GM21526 (cell line): ENCODE measurements at regions not wholly inside any gene's neighbourhood (a gene's known extent, or its start where the extent isn't known, plus 50 kb on each side); places are given as distances from the start of the nearest gene placed in this dataset.

Experiments used
- ATAC-seq: cut with Tn5 transposase; IDR thresholded peaks from one replicate; pipeline ENCODE4 v1.9.1; 2021; ENCODE audit warnings: moderate library complexity; ENCODE audit not compliant: unreplicated experiment, low FRiP score

DNA sequence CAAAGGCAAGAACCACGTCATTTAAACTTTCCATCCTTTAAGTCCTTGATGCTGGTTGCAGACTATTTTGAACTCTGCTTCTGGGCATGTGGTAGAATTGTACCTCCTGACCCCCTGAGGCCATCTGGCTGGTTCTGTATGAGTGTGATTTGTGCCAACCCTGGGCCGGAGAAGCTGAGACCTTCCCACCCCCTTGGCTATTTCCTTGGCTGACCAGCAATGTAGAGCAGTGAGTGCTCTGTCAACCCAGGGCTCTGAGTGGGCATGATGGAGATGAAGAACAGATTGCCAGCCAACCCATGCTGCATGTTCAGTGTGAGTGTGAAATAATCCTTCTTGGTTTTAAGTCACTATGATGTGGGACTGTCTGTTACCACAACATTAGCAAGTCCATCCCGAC, 82.1 kb upstream of the RASGRP1 start:
- ATAC-seq = no peak

DNA sequence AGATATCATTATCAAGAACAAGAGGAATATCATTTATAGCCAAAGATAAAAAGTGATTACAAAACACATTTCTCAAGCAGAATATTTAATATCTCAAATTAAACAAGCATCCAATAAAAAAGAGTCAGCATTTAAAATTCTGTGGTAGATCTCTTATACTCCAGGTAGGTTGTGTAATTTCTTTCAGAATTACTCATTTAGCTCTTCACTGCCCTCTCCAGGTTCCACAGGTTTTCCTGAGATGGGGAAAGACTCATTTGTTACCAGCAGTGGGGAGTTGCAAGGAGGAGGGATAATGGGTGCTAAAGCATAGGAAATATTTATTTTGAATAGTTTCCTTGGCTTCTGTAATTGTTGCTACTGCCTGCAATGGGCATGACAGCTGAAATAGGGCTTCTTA, 83.1 kb upstream of the RASGRP1 start:
- ATAC-seq = no peak

DNA sequence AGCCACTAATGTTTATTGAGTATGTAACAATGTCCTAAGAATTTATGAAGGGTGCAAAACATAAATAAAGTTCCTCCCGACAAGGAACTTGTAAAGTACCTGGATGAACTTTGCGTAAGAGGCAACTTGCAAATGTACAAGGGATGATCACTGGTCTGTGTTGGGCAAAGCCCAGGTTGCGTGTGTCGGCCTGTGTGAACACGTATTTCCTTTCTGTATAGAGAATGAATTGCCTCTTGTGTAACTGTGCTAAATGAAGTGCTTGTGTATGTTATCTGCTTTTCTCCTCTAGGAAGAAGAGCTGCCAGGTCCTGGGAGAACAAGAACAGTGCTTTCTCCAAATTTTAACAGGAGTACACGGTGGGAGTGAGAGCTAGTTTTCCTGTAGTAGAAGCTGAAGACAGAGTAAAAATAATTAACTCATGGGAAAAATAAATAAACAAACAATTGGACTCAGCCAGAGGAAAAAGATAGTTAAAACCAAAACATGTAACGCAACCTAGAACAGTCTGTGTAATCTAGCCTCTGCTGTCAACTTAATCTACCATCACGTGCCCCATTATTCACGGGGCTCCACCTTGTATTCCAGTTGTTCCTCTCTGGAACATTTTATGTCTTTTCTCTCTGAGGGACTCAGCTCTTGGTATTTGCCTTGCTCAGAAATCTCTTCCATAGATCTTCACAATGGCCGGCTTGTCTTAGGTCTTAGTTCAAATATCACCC, 83.7 kb upstream of the RASGRP1 start:
- no peak for ATAC-seq

DNA sequence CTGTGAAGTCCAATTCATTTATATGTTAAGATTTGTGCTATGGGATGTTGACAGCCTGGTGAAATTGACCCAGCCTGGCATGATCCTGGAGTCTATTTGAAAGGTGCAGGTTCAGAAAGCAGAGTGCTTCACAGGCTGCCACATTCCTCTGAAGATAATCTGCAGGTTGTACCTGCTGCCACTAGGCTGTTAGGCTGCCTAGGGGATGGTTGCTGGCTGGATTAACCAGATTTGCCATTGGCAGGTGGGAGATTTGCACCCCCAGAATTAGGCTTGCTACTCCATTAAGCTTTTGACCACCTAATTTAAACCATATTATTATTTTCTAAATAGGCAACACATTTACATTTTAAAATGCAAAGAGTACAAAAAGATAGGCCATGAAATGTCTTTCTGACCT, 85.8 kb upstream of the RASGRP1 start:
- ATAC-seq = no peak

DNA sequence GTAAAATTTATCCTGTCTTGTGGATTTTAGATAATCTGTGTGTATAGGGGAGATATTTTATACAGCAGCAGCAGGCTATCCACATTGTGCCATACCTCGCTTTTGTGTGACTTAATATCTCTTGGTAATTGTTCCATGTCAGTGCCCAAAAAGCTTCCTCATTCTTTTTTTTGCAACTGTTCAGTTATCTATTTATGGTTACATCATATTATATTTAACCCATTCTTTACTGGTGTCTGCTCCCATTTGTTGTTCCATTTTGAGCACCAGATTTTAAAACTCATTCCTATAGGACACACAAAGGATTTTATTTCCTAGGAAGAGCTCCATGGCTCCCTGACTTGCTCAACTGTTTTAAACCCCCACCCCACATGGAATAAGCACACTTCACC, 86.3 kb upstream of the RASGRP1 start:
- no peak for ATAC-seq

DNA sequence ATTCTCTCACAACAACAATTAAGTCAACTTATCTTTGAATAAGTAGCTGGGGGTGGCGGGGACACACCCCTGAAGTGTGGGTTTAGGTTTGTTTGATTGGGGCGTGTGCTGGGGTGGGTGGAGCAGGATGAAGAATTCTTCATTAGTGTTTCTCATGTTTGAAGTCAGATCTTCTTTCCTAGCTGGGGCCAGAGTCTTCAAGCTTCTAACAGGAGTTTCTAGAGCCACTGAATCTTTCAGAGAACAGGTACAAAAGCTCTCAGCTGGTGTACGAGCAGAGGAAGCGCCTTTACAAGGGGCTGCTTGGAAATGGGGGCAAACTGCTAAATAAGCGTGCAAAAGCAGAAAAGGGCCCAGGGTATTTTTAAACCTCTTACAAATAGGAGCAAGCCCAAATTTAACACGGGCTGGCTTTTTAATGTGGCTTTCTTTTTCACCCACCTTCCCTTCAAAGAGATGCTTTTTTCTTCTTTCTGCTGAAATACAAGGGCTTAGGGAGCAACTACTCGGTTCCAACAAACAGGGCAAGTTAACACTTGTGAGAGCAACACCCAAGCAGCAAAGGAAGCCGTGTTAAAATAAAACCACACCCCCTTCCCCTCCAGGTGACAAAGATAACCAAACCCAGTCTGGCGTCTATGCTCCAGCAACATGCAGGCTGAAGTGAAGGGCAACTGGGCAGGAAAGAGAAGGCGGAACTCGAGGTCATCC, 86.9 kb upstream of the RASGRP1 start:
- no peak for ATAC-seq

DNA sequence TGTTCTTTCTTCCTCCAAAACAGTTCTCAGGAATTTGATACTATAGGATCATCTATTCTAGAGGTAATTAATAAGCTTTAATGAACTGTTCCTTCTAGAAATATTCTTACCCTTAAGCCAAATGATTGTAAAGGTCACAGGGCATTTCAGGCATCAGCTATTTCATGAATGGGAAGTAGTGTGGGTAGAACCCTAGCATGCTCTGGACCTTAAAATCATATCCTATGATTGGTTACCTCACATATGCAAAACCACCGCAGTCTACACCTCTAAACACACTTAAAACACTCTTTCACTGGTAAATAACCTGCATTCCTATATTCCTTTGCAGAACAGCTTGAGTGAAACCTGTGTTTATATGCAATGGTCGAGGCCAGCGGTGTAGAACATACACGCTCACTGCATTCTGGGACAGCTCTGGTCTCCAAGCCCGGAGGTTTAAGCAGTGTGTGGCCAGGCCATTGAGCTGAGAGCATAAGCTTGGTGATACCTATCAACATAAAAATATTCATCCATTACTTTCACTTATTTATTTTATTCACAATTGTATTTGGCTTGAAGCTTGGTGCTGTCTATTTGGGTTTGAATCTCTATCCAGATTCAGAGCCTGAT, 87.7 kb upstream of the RASGRP1 start:
- ATAC-seq = no peak

DNA sequence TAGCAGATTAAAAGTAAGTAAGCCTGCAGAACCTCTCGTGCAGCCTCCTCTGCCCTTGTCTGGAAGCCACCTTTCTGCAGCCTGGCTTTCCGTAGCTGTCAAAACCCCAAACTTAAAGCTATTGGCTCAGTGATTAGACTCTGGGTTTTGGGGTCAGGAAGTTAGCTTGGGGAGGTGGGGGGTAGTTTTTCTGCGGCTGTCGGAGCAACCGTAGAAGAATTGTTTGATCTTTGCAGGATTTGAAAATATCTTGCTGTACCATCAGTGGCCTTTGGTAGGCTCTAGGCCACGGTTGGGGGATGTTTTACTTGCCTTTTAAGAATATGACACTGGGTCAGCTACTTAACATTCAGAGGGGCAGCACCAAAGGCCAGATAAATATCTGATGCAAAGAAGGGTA, 88.4 kb upstream of the RASGRP1 start:
- no peak for ATAC-seq

DNA sequence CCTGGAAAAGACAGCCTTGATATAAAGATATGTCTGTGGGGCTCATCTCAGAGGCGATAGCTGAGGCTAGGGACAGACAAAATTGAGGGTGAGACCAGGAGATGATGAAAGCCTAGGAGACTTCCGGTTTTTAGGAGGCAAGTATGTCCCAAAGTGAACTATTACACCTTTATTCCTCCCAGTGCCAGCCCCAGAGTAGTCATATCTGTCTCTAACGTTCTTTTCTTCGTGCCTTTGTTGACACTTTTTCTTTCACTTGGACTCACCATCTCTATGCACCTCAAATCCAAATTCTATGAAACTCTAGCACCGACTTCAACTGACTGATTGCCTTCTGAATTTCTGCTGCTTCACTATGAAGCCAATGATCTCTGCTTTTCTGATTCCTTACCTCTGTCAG, 93.8 kb upstream of the RASGRP1 start:
- no peak for ATAC-seq

DNA sequence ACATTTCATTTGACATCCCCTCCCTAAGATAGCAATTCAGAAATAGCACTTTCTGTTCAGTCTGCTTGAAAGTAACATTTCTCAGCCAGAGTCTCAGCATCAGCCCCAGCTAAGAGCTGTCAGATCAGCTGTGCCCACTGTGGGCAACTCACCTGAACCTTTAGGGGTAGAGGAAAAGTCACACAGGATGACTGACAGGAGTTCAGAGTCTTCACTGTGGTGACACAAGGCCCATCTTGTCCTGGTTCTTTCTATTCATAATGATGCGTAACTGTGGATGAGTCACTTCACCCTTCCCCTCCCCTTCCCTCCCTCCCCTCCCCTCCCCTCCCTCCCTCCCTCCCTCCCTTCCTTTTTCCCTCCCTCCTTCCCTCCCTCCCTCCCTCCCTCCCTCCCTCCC, 96.1 kb upstream of the RASGRP1 start:
- no peak for ATAC-seq

DNA sequence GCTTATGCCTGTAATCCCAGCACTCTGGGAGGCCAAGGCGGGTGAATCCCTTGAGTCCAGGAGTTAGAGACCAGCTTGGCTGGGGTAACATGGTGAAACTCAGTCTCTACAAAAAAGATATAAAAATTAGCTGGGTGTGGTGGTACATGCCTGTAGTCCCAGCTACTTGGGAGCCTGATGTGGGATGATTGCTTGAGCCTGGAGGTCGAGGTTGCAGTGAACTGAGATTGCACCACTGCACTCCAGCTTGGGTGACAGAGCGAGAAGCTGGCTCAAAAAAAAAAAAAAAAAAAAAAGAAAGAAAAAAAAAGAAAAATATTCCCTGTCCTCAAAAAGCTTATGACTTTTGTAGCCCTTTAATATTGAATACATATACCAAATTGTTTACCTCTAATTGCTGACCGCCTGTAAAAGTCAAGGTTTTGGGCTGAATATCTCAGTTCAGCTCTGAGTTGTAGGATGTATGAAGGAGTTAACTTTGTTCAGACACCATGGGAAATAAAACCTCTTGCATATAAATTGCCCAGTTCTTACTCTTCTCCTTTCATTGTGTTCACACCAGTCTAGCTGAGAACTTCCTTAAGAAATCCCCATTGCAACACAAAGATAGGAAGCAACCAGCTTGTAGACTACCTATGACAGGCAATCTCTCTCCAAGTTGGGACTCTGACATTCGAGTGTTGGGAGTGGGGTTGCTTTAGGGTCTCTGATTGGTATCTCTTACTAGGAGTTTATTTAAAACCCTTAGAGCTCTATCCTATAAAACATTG, 97.6 kb upstream of the RASGRP1 start:
- no peak for ATAC-seq

DNA sequence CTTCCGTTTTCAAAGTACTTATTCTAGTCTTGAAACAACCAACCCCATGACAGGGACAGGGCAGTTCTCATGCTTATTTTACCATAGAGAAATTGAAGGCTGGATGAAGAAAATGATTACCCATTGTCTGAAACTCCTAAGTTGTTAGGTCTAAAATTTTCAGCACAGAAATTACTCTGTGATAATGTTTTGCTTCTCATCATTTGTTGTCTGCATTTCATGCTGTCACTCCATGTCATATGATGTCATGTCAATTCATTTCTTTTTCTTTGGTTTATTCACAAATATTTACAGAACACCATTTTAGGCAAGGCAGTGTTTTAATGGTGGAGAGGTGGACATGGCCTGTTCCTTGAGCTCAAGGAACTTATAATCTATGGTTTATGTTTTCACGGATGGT, 98.2 kb upstream of the RASGRP1 start:
- ATAC-seq = no peak

DNA sequence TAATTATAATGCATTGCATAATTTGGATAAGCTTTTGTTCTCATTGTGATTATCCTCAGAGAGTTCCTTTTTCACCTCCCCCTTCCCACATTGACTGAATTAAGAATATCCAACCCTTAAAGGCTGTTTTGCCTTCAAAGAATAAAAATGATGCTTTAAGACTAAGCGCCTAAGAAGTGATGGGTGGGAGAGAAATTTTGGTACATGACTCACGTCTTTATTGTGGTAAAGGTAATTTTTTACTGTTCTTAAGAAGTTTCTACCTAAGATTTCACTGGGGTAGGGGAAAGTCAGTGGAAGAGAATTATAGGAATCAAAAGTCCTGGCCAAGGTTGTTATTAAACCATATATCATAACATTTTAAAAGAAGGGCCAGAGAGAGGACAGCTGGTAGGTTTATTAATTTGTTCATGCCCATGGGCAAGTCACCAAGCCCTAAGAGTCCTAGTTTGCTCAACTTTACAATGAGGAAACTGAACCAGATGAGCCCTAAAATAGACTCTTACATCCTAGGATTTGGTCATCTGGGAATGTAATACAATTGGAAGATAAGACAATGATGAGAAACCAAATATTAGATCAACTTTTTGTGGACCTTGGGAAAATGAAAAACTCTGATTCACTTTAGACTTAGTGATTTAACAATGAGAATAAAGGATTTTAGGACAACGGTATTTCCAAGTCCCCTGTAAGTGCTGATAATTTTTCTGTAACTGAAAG, 101.1 kb upstream of the RASGRP1 start:
- ATAC-seq = no peak

DNA sequence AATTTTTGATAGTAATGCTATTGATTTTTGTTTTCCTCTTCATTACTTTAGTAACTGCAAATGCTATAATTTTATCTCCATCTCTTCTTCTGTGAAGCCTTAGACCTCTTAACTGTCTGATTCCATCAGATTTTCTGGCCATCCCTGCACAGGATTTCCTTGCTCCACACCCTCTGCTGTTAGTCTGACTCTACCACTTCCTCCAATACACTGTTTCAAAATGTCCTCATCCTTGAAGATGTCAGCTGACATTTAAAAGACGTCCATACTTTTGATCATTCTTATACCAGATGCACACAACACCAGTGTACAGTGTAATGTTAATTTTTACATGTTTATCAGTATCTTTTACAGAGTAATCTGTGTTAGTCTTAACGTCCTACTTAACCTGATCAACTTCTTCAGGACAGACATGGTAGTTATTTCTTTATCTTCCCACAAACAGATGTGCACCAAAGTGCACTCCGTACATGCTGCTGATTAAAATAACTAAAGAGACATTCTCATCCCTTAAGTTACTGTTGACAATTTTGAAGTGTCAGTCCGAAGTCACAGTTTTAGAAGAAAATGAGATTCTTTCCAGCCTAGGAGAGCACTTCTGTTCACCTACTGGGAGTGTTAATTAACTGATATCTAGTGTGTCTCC, 102.4 kb upstream of the RASGRP1 start:
- ATAC-seq = no peak

DNA sequence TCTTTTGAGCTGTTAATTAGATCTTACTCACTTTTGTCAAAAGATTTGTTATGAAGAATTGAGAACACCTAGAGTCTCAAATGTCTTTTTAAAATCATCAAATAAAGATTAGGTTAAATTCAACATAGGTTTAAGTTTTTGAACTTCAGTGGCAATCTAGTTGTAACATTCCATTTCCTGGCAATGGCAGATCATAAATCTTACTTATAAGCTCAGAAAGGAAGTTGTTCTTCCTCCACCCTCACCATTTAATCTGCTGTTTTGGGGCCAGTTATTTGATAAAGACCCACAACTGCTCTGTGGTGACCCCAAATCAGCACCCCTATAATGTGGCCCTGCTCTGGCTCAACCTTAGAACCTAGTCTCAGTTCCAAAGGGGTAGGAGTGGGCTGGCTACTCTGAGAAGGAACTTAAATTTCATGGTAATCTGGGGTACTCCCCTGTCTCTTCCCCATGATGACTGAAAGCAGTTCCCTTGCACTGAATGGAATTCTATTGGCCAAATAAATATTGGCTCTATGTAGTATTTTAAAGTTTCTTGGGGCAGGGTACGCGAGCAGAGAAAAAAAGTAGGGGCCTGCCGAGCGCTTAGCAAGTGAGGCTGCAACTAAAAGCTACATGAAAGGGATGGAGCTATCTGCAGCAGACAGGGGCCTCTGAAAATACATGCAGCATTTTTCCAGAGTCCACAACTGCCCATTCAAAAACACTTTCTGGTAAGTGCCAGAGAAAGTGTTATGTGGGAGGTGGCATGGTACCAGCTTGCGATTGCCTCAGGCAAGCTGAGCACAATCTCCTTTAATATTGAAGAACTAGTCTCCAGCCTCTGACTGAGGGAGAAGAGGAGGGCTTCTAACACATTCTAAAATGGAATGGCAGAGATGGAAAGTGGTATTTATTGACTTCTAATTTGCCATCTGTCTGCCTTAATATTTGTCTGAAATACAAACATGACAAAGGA, 103.6 kb upstream of the RASGRP1 start:
- no peak for ATAC-seq

DNA sequence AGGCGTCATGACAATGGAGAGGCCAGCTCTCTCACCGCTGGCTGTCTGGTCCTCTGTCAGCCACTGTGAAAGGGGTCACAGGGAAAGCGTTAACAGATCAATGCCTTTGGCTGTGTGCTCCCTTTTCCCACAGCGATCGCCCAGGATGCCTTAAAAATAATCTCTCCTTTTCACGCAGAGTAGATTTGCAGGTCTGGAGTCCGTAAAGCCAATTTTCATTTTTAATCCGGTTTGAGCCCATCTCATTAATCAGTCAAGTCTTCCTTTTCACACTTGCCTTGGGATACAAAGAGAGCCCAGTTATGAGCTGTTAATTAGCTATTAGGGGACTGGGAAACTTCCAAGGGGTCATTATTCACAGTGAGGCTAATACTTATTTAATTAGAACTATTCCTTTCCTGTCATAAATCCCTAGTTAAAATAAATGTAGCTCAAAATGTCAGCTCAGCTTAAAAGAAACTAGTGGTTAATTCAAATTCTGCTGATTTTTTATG, 104.3 kb upstream of the RASGRP1 start:
- no peak for ATAC-seq

DNA sequence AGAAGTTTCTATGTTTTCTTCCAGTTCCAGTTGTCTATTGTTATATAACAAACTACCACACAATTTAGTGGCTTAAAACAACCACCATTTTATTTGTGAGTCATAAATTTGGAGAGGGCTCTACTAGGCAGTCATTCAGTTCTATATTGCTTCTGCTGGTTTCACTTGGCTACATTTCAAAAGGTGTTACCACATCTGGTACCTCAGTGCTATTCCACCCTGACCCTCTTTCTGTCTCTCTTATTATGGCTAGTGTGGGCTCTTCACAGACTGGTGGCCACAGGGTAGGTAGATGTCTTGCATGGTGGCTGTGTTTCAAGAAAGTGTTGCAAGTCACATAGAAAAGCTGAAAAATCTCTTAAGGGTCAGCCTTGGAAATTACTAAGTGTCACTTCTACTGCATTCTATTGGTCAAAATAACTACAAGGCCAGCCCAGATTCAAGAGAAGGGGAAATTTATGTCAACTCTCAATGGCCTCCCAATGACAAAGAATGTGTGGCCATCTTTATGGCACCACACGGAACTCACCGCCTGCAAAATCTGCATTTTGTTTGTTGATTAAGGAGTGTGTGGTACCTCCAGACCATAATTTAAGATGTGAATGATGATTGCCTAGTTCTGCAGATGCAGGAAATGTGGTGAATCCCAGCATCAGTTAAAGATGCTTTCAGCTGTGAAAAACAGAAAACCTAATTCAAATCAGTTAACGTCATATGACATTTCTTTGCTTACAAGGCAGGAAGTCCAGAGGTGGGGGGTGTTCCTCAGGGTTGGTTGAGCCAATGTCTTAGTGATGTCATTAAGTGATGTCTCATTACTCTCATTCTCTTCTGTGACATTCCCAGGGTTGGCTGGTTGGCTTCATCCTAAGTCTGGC, 105.8 kb upstream of the RASGRP1 start:
- peak; percentile 44 for ATAC-seq

DNA sequence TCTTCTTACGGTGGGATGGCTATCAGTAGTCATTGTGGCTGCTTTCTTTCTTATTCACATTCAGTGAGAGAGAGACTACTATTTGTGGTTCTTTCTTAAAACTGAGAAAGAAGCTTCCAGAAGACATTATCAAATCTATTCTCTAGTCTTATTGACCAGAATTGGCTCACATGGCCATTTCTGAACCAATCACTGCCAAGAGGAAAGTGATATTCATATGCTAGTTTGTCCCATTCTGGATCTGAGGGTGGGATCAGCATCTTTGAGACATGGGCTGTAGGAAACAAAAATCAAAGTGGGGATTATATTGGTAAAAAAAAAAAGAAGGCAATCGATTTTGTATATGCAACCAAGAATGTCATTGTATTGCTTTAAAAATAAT, 106.4 kb upstream of the RASGRP1 start:
- no peak for ATAC-seq
